Ectodermal cell (in vitro differentiated cells): ENCODE measurements at regions not wholly inside any gene's neighbourhood (a gene's known extent, or its start where the extent isn't known, plus 50 kb on each side); places are given as distances from the start of the nearest gene placed in this dataset.

Source experiments
- H3K27ac ChIP-seq: 2 replicates; pipeline ENCODE4 v1.7.0; 2013; ENCODE audit warnings: mild to moderate bottlenecking, low read depth, low read length; ENCODE audit not compliant: insufficient read depth, poor library complexity, severe bottlenecking
- H3K27me3 ChIP-seq: 2 replicates; pipeline ENCODE4 v1.7.0; 2013; ENCODE audit warnings: mild to moderate bottlenecking, low read length; ENCODE audit not compliant: insufficient read depth, control insufficient read depth, poor library complexity, severe bottlenecking
- H3K36me3 ChIP-seq: one replicate; pipeline ENCODE4 v1.7.0; 2013; ENCODE audit warnings: low read length; ENCODE audit not compliant: control insufficient read depth, insufficient read depth
- H3K4me1 ChIP-seq: one replicate; pipeline ENCODE4 v1.7.0; 2013; ENCODE audit warnings: low read length; ENCODE audit not compliant: control insufficient read depth, insufficient read depth
- H3K4me3 ChIP-seq: 2 replicates; pipeline ENCODE4 v1.7.0; 2013; ENCODE audit warnings: low read depth, low read length, control low read depth; ENCODE audit not compliant: insufficient read depth
- H3K9me3 ChIP-seq: 2 replicates; pipeline ENCODE4 v1.7.0; 2013; ENCODE audit warnings: mild to moderate bottlenecking, low read length, moderate library complexity; ENCODE audit not compliant: control insufficient read depth
- WGBS, 2 experiments: methylation state at CpG; one replicate each; pipeline ENCODE4 v1.1.7; 2013; ENCODE audit warnings: missing lambda C conversion rate in 2 of 2; 5-methylcytosine and 5-hydroxymethylcytosine counted together

DNA sequence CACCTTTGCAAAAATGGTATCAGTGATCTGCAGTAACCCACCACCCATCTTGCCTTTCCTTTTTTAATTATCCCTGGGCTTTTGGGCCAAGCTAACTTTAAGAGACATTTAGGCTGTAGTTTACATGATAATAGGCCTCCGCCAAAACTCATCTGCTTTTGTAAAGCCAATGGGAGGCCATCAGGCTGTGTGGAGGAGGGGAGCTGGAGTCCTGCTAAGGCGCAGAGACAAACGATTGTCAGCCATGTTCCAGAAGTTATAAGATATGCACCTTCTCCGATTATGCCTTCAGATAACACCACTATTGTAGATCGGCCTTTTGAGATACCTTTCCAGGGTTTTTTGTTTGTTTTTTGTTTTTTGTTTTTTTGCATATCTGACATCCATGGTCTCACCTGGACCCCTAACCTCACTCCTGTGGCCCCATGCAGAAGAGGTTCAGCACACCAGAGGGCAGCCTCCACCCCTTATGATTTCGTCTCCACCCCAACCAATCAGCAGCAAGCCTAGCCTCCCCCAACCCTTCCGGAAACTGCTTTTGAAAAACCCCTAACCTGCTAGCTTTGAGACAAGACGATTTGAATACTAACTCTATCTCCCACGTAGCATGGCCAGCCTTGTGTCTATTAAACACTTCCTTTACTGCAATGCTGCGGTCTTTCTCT, 113.9 kb upstream of the UBL3 start:
- 59 to 60% methylated on average over 9 to 10 of the region's 10 CpGs for WGBS, 2 experiments
- no peaks in the 10 kb centered on the region for H3K9me3 ChIP-seq
- no peak overlapping the region for H3K27ac ChIP-seq
- no peaks in the 10 kb centered on the region for H3K4me1 ChIP-seq
- no peaks in the 10 kb centered on the region for H3K27me3 ChIP-seq
- no peaks in the 10 kb centered on the region for H3K36me3 ChIP-seq
- H3K4me3 ChIP-seq: no peak overlapping the region

GRCh38 chr13:29963089-29963488, 112.7 kb upstream of the UBL3 start:
- Histone ChIP-seq H3K4me3 (no peak overlapping the region), H3K36me3 (no peaks in the 10 kb centered on the region), H3K27ac (no peak overlapping the region), H3K27me3 (no peaks in the 10 kb centered on the region), H3K9me3 (no peaks in the 10 kb centered on the region), H3K4me1 (peaks cover 2% of the 10 kb centered on the region)
- WGBS, 2 experiments: 64 to 73% methylated on average over 2 to 3 of the region's 3 CpGs

- H3K36me3 ChIP-seq: no peaks in the 10 kb centered on the region
- no peak overlapping the region for H3K27ac ChIP-seq
- H3K9me3 ChIP-seq: no peaks in the 10 kb centered on the region
- WGBS, 2 experiments: 87 to 89% methylated on average over 14 of the region's 14 CpGs
- H3K4me3 ChIP-seq: no peak overlapping the region
- H3K4me1 ChIP-seq: peaks cover 13% of the 10 kb centered on the region
- no peaks in the 10 kb centered on the region for H3K27me3 ChIP-seq
Measured at GRCh38 chr13:29961036-29961670, 110.7 kb upstream of the UBL3 start.

DNA sequence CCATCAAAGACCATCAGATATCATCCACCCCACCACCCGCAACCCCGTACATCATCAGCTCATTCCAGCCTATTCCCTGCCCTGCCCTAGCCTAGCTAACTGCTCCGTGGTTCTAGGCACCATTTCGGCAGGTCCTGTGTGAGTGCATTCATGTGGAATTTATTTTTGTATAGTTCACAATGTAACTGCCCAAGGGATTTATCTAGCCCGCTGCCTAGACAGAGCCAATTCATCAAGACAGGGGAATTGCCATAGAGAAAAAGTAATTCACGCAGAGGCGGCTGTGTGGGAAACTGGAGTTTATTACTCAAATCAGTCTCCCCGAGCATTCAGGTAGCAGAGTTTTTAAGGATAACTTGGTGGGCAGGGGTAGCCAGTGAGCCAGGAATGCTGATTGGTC, 109.2 kb upstream of the UBL3 start:
- Histone ChIP-seq H3K36me3 (no peaks in the 10 kb centered on the region), H3K4me1 (peaks cover 13% of the 10 kb centered on the region), H3K4me3 (no peak overlapping the region), H3K27me3 (no peaks in the 10 kb centered on the region), H3K27ac (no peak overlapping the region), H3K9me3 (no peaks in the 10 kb centered on the region)
- 91 to 94% methylated on average over 8 of the region's 8 CpGs for WGBS, 2 experiments

DNA sequence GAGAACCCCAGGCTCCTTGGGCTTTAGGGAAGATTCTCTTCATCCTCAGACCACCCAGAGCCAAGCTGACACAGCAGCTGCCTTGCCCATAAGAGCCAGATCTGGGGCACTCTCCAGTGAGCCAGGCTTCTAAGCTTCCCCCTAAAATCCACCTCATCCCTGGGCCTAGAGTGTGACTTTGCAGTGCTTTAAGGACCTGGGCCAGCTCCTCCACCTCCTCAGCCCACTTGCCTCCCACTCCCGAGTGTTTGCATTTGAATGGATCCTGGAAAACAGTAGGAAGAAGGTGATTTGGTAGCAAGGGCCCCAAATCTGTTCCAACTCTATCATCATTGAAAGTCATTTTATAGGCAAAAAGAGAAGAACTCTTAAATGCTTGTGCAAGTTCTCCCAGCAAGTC, 108.7 kb upstream of the UBL3 start:
- H3K27ac ChIP-seq: no peak overlapping the region
- no peak overlapping the region for H3K4me3 ChIP-seq
- H3K9me3 ChIP-seq: no peaks in the 10 kb centered on the region
- H3K27me3 ChIP-seq: no peaks in the 10 kb centered on the region
- H3K4me1 ChIP-seq: peaks cover 13% of the 10 kb centered on the region
- H3K36me3 ChIP-seq: no peaks in the 10 kb centered on the region
- 83% methylated on average over 1 of the region's 1 CpG; no CpG with 5 or more reads in 1 of the 2 experiments for WGBS, 2 experiments

GRCh38 chr13:29958476-29958875, 108.1 kb upstream of the UBL3 start:
- no peak overlapping the region for H3K4me3 ChIP-seq
- peaks cover 13% of the 10 kb centered on the region for H3K4me1 ChIP-seq
- H3K27me3 ChIP-seq: no peaks in the 10 kb centered on the region
- H3K27ac ChIP-seq: no peak overlapping the region
- no peaks in the 10 kb centered on the region for H3K9me3 ChIP-seq
- no peaks in the 10 kb centered on the region for H3K36me3 ChIP-seq
- WGBS, 2 experiments: 93 to 95% methylated on average over 3 of the region's 3 CpGs

DNA sequence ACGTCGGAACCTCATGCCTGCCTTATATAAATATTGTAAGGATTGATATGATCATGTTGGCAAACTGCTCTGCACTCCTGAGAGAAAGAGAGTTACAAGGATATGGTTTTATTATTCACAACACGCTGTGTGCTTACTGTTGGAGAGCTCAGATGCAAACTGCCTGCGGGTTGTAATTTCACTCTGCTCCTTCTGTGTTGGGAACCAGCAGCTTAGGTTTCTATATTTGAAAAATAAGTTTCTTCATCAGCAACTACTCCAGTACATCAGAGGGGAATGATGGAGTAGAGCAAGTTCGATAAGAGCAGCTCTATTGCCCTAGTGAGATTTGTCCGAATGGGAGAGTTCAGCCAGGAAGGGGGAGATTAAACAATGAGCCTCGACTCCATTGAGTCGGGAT, 106.9 kb upstream of the UBL3 start:
- Histone ChIP-seq H3K9me3 (no peaks in the 10 kb centered on the region), H3K4me3 (no peak overlapping the region), H3K4me1 (peaks cover 13% of the 10 kb centered on the region), H3K27ac (no peak overlapping the region), H3K36me3 (no peaks in the 10 kb centered on the region), H3K27me3 (no peaks in the 10 kb centered on the region)
- 54 to 59% methylated on average over 8 of the region's 8 CpGs for WGBS, 2 experiments

DNA sequence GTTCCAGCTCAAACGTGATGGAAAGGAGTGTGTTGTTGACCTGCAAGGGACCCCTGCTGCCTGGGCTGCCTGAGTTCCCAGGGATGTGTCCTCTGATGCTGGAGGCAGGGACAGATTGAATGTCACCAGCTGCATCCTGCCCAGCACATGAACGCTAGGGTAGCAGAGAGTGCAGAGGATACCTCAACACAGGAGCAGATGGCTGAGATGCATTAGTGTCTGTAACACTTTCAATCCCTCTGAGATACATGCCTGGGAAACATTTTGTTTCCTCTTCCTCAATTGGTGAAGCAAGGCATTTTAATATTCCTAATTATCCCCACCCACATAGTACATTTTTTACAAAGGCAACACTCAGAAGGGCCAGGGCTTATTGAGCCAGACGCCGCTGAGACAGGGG, 106.4 kb upstream of the UBL3 start:
- WGBS, 2 experiments: 34 to 45% methylated on average over 4 of the region's 4 CpGs
- Histone ChIP-seq H3K36me3 (no peaks in the 10 kb centered on the region), H3K27me3 (no peaks in the 10 kb centered on the region), H3K4me1 (peaks cover 13% of the 10 kb centered on the region), H3K27ac (no peak overlapping the region), H3K4me3 (no peak overlapping the region), H3K9me3 (no peaks in the 10 kb centered on the region)

GRCh38 chr13:29955137-29955650, 104.8 kb upstream of the UBL3 start:
- Histone ChIP-seq H3K27me3 (no peaks in the 10 kb centered on the region), H3K27ac (no peak overlapping the region), H3K9me3 (no peaks in the 10 kb centered on the region), H3K4me1 (peaks cover 13% of the 10 kb centered on the region), H3K4me3 (no peak overlapping the region), H3K36me3 (no peaks in the 10 kb centered on the region)
- WGBS, 2 experiments: 57 to 63% methylated on average over 2 of the region's 2 CpGs

DNA sequence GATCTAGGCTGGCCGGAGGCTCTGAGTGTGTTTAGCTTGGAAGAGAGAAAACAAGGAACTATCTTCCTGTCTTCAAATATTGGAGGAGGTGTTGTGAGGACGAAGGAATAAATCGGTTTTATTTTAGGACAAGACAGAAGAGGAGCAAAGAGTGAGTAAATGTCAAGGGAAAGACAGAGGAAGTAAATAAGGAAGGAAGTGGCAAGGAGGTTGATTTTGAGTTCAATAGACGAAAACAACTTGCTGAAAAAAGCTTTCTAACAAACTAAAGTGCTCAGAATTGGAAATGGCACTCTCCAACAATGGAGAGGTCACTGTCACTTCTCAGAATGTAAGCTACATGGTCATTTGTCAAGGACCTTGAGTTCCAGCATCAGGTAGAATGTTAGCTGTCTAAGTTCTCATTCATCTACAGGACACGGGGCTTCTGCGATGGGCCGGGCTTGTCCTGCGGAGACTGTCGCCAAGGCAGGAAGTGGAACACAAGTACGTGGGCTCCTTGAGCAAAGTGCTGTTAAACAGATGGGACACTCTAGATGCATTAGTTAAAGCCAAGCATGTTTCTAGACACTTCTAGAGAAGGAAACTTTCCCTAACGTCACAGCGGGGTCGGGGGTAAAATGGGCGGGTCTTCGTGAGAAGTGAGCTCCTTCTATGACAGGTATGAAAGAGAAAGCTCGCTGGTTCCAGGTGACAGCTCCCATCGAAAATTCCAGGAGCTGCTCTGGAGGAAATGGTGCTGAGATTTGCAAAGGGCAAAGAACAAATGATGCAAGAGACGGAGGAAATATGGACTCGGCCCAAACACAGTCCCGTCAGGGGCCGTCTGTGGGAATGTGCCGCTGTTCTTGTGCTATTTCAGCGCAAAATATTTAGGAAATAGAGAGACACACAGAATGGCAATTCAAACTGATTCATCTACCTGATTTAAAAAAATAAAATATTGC, 103.9 kb upstream of the UBL3 start:
- H3K36me3 ChIP-seq: no peaks in the 10 kb centered on the region
- H3K4me3 ChIP-seq: no peak overlapping the region
- H3K27ac ChIP-seq: no peak overlapping the region
- no peaks in the 10 kb centered on the region for H3K27me3 ChIP-seq
- H3K4me1 ChIP-seq: peaks cover 13% of the 10 kb centered on the region
- H3K9me3 ChIP-seq: no peaks in the 10 kb centered on the region
- 92 to 93% methylated on average over 23 of the region's 23 CpGs for WGBS, 2 experiments
